NCI-H2029 (cell line): ENCODE measurements at regions not wholly inside any gene's neighbourhood (a gene's known extent, or its start where the extent isn't known, plus 50 kb on each side); places are given as distances from the start of the nearest gene placed in this dataset.
A peak's percentile ranks its signal among the peaks of the same experiment; 100 is the strongest.

Source experiments
- DNase-seq: peaks from one replicate; lab custom pipeline; 2025; lab: John Stamatoyannopoulos, UW

DNA sequence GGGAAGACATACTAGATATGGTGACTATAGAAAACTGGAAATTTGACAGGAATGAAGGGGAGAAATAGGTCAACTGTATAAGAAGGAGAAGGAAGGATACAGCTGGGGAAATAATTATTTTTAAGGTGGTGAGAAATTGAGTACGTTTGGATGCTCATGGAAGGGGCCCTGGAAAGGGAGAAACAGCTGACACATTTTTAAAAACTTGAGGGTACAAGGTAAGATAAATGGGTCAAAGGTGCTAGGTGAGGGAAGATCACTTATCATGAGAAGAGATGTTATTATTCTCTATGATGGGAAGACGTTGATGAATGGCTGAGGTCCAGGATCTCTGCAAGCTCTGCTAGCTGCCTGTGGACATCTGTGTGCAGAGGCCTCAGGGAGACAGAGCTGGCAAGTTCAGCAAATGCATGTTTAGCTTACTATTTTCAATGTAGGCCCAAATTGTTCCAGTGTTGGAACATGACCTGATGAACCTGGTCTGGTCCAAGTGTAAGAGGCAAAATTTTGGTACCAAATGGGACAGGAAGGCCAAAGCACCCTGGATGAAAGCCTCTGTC is 181.7 kb downstream of the MTRR start:
- no peak for DNase-seq

DNA sequence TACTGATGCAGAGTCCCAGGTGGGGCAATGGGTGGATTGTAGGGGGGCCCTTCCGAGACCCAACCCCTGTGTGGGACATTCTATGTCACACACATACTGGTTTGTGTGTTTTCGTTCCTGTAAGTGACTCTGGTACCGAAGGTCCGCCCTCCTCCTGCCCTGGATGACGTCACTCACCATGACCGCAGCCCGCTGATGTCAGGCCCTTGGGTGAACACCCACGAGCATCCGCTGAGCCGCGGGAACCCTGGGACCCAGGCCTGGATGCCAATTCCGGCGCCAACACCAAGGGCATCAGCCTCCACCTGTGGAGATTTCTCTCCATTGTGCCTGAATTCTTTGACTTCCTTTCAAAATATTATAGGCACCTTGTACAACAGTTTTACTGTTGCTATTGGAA is 184.3 kb downstream of the MTRR start:
- DNase-seq: no peak

DNA sequence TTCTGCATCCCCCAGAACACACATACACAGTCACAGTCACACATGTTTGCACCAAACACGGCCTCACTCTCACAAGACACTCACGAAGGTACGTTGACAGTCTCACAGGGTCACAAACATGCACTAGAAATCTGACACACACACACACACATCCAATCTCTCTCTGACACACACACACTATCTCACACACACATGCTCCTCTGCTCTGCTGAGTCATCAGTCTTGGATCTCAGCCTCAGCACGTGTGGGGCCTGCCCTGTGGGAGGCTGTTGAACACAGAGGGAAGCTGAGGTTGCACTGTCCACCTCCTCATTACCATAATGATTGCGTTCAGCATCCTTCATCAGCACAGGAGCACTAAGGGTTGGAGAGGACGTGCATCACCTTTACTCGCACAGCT is 188.8 kb downstream of the MTRR start:
- no peak for DNase-seq

DNA sequence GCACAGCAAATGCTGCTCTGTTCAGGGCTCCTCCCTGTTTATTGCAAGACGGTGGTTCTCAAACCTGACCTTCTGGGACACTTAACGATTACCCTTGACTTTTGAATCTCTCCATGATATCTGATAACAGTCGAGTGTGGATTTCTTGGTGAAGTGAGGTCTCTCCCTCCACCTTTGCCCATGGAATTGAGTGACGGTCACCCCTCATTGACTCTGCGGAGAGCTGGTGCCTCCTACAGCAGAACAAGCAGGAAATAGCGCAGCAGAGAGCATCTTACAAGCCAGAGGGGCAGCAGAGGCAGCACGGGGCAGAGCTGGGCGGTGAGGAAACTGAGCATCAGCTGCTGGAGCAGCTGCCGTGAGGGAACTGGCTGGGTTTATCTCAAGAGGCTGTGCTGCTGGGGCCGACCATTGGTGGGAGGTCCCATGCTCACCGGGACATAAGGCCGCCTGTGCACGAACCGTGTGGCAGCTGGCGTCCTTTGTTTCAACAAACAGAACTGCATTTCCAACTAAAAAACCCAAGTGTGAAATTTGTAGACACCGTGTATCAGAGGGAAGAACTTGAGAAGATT is 189.8 kb downstream of the MTRR start:
- no peak for DNase-seq

DNA sequence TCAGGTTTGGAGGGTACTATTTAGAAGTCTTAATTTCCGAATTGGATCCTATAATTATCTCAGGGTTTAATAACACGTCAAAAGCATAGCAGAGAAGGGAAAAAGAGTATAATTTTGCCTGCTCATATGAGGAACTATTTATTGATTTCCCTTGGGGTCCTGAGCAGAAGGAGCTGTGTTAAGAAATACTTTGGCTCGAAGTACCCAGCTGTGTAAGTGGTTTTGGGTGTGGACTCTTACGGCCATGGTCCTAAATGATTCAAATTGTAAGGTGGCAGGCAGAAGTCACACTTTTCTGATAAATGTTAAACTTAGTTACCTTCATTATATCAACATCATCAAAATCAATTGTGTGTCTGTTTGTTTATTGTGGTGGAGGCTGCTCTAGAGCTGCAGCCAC is 190.4 kb downstream of the MTRR start:
- DNase-seq: no peak

DNA sequence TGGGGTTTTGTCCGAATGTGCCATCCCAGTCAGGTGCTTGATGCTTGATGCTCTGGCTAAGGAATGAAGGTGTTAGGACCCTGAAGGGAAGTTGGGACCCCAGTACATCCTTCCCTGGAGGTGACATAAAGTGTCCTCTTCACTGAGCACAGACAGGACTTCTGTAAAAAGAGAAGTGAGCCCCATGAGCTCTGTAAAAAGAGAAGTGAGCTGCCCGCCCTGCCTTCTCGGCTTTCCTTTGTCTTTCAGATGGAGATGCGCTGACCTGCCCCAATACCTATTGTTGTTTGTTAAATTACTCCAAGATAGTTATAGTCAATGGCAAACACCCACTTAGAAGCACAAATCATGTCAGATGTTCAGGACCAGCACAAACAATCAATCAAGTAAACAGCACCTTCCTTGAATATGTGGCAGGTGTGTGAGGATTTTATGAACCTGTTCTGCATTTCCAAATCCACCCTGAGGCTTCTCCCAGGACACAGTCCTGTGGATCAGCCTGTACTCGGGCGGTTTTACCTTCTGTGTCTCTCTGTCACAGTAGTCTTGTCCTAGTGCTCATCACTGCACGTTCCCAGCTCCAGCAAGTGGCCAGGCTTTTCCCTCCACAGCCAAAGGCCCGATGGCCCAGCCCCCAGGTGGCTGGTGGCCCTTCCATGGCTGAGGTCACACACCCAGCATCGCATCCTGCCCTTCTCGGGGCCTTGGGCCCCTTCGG is 191.4 kb downstream of the MTRR start:
- DNase-seq: no peak

DNA sequence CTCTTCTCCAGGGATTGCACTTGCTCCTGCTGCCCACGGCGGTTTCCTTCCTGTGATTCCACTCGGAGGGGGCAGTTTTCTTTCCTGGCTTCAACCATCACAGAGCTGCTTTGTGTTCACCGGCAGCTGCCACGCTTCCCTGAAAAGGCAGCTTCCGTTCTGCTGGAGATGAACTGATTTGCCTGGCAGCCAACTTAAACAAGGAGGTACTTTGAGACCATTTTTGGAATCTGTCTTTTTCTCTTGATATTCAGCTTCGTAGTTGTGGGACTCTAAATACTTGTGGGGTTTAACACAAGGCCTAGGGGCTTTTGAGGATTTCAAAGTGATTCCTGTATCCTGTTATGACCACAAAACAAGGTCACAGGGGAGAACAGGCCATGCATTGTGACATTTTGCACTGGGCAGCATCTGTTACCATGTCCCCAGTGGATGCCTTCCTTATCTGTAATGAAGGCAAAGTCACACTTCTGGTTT is 192.0 kb downstream of the MTRR start:
- DNase-seq: no peak

DNA sequence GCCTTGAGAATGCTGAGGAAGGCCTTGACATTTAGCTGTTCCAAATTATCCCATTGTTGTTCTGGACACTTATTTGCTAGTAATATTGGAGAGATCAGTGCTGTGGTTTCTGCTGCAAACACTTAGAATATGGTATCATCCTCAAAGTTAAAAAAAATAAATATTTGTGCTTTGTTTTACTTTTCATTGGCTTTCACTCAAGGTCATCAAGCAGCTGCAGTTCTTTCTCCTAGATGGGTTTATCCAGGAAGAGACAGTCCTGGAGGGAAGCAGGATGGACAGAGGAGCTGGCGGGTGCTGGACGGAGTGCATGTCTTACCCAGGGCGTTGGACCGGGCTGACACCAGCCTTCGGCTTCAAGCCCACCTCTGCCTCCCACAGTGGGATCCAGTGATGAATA is 193.6 kb downstream of the MTRR start:
- no peak for DNase-seq

DNA sequence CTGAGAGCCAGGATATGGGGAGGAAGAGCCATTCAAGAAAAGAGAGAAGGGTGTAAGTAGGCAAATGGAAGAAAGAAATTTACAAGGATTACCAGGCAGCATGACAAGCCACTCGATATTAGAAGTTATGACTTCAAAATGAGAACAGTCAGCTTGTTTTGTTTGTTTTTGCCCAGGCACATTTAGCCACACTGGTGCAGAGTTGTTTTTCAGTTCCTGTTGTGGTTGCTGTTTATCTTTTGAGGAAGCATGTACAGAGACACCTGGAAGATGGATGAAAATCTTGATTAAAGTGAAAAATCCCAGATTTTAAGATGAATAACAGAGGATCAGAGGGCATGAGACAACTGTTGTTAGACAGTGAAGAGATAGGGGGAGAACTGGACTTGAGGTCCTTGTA is 199.1 kb downstream of the MTRR start:
- DNase-seq: no peak

DNA sequence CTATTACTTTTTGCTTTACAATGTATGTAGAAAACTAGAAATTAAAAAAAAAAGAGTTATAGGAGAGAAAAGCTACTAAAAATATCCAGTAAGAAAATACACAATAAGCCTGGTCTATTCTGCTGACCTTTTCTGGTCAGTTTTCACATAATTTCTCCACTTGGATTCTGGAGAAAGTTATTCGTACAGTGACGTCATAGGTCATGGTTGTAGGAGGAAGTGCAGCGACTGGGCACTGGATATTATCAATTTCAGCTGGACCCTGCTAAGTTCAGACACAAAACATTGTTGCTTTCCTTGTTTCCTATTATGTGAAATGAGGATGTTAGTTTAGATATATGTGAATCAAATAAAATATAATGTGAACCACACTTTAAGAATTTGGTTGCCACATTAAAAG is 201.2 kb downstream of the MTRR start:
- DNase-seq: no peak

DNA sequence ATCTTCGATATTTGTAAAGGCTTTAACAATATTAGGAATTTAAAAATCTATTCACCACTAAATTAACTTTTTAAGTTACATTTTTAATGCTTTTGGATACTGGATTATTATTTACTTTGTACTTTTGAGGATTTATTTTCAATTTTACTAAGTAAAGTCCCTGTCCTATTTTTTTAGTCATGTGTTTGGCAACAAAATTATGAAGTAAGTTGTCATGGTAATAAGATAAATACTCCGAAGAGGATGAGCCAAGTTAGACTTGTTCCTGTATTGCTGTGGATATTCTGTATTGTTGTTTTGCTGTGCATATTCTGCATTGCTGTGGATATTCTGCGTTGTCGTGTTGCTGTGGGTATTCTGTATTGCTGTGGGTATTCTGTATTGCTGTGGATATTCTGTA is 210.1 kb downstream of the MTRR start:
- DNase-seq: no peak

DNA sequence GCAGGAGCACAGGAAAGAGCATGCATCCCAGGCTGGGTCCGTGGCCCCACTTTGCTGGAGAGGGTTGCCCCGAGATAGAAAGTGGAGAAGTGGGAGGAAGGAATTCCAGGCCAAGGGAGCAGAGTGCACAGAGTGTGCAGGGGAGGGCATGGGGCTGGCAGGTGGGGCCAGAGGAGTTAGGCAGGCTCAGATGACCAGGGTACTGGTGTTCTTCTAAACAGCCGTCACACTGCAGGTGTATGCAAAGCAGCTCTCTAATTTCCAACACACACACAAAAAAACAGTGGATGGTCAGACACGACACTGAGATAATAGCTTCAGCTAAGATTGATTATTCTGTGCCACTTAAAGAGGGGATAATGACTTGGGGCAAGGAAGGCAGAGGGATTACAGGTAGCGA is 212.2 kb downstream of the MTRR start:
- DNase-seq: peak; percentile 10

DNA sequence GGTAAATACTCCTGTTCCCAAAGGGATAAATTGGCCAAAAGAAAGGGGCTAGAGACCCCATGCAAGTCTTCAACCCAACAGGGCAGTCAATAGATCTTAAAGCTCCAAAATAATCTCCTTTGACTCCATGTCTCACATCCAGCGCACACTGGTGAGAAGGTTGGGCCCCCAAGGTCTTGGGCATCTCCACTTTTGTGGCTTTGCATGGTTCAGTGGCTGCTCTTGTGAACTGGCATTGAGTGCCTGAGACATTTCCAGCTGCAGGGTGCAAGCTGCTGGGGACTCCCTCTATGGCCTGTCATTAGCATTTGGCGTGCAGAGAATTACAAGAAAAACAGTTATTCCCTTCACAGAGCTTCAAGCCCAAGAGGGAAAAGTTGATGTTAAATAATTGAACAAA is 224.7 kb downstream of the MTRR start:
- DNase-seq: no peak

DNA sequence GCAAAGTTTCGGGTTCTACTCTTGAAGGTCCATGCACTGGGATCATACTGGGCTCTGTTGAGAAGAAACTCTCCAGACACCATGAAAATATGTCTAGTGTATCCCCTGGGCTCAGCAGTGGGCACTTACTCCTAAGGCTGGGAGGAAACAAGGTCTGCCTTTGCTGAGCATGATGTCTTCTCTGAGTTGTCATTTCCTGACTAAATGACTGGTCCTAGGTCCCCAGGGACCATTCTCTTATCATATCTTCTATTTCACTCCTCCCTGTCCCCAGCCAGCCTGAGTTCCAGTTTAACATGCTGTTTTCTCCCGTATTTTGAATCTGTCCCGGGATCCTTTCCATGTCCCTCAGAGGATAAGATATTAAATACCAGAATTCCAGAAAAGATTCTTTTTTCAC is 225.4 kb downstream of the MTRR start:
- no peak for DNase-seq

DNA sequence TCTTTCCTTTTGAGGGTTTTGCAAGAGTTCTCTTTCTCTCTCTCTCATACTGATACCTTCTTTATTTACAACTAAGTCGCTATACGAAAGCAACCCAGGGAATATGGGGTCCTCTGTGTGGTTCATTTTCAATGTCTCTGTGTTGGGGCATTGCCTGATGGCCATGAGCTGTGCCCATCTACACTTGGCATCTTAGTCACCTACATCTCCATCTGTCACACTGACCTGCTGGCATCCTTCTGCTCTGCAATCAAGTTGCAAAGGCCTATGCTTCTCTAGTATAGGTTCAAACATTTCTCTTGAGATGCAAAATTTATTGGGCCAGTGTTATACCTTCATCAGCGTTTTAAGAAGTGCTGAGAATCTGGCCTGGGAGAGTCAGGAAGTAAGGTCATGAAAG is 228.2 kb downstream of the MTRR start:
- no peak for DNase-seq

DNA sequence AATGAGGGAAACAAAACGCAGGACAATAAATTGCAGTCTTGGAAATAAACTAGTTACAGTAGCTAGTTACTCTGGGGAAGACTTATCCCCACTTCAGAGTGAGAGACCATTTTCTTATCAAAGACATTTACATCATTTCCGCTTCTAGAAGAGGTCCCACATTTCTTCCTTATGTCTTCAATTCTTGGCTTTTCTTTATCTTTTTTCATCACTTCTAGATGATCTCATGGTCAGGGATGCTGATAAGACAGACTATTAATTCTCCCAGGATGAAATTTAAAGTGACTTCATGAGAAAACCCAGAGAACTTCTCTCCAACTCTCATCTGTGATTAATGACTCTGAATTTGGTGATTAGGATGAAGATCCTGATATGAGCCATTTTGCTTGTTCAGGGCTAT is 229.1 kb downstream of the MTRR start:
- DNase-seq: no peak

DNA sequence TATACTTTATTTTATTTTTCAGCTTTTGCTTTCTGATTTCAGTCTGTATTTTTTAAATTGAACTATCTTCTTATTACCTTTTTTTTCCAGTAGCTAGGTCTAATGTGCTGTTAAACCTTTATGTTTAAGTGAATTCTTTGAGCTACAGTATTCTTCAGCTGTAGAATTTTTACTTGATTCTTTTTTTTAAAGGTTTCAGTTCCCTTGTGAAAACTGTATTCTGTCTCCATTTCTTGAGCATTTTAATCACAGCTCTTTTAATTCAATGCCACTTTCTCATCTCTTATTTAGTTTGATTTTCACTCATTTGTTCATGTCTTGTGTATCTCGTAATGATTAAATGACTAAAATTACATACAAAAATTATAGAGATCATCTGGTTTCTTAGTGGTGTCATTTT is 233.8 kb downstream of the MTRR start:
- no peak for DNase-seq

DNA sequence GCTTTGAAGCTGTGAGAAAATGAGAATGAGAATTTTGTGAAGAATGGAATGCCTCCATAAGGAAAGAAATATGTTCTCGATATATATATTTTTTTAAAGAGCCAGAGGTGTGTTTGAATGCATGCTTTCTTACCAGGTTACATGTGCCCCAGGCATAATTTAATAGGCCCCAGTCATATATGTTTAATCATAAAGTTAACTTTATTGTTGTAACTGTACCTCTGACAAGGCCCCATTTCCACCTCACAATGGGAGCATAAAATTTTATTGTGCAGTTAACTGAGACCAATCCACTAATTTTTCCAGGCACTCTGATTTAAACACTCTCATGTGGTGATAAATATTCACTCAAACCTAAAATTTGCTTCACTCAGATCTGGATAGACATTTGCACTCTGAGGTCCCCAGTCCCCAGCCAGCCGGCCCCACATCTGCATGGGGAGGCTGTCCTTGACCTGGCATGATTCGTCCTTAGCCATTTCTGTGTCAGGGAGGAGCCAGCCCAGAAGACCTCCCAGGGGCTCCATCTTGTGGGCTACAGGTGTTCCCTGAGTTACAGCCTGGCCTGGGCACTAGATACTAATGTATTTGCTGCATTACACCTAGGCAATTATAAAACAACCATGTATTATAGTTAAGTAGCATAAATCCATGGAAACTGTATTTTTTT is 245.8 kb downstream of the MTRR start:
- no peak for DNase-seq

DNA sequence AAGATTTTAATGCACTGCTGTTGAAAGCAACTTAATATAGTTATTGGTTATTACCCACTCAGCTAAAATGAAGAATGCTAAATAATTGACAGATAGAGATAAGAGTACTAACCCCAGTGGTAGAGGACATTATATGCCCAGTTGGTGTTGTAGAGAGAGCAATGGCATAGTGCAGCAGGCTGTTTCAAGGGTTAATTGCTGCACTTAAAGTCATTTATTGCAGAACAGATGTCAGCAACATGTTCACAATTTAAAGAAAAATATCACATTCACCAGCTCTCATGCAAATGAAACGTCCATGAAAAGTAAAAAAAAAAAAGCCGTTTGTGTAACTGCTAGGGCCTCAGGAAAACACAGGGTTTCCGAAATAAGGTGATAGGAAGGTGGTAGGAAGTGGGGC is 254.6 kb downstream of the MTRR start:
- DNase-seq: no peak

DNA sequence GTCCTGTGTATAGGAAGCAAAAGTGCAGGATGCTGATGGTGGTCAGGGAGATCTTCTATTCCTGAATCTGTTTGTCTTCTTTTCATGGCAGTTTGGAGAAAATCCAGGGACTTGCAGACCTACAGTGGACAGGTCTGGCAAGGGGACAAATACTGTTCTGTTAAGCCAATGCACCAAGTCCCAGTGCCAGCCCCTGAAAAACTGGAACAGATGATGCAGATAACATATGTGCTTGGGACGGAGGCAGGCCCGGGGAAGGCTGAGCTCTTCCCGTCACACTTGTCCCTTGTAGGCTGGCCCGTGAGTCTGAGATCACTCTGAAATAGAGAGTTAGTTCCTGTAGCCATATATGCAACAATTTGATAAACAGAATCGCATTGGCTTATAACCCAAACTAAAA is 265.7 kb downstream of the MTRR start:
- DNase-seq: no peak

DNA sequence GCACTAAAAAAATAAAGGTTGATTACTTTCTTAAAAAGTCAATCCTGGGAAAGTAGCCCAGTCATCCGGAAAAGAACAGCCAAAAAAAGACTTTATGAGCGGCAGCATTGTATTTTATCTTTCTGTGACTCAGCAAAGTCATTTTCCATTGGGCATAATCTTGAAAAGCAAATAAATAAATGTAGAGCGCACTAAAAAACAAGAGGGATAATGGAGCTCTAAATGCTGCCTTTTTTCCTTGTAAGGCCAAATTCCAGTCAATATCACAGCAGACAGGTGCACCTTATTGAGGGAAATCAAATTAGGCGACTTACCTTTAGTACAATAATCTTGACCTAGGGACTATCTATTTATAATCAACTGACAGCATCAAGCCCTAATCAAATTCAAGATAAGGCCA is 266.8 kb downstream of the MTRR start:
- no peak for DNase-seq

DNA sequence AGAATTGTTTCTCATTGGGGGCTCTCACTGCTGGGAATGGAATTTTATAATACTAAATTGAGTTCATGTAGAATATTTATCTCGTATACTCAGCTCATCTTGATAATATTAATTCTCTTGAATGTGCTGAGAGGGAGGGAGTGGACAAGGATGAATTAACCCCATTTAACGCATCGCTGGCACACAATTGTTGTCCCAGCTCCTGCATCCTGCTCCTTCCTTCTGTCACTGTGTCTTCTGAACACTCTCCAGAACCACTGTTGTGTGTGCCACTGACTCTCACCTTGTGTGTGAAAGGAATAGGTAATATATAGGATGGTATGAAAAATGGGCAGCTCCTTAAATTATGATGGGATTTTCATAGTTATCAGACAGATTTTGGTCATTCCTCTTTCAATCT is 267.3 kb downstream of the MTRR start:
- DNase-seq: no peak

DNA sequence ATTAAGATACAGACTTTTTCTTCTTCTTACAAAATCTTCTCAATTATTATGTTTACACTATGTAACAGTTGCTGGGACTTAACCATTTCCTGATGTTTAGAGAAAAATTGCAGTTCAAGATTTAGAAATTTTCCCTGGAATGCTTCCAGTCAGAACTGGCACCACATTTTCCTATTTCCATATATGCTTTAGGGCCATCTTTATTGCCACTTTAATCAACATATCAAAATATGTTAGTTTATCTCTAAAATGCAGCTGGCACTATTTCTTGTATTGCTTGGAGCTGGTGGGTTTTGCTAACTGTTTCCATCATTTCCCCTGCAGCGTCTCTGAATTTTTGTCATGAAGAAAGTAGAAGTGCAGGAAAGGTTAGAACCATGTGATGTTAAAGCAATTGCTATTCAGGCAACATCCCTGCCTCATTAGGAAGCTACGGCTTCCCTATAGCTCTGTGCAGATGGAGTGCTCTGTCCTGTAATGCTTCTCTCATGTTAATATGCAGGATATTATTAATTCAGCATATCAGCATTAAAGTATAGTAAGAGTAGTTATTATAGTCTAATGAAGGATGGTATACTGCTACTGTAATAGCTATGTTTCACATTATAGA is 269.1 kb downstream of the MTRR start:
- DNase-seq: no peak
